ENCODE measurements at regions not wholly inside any gene's neighbourhood (a gene's known extent, or its start where the extent isn't known, plus 50 kb on each side); places are given as distances from the start of the nearest gene placed in this dataset.
"Not testable (repeated sequence)": the region's sequence is repeated elsewhere in the genome, so short reads cannot be mapped to it uniquely, and the experiment has no call there.

GRCh38 chr2:89825034-89825433 is 1133.6 kb downstream of the RPIA start:
- H3K9ac ChIP-seq, result no peak overlapping the region
- H3K36me3 ChIP-seq (ENCODE audit: control insufficient read depth, insufficient read depth, low read length), result no peaks in the 10 kb centered on the region
- no peaks in the 10 kb centered on the region for H3K4me1 ChIP-seq
- H3K27me3 ChIP-seq (ENCODE audit: control insufficient read depth, insufficient read depth, low read length), result no peaks in the 10 kb centered on the region
- H3K27ac ChIP-seq, result no peak overlapping the region
- TF ChIP-seq, protein P1, sequence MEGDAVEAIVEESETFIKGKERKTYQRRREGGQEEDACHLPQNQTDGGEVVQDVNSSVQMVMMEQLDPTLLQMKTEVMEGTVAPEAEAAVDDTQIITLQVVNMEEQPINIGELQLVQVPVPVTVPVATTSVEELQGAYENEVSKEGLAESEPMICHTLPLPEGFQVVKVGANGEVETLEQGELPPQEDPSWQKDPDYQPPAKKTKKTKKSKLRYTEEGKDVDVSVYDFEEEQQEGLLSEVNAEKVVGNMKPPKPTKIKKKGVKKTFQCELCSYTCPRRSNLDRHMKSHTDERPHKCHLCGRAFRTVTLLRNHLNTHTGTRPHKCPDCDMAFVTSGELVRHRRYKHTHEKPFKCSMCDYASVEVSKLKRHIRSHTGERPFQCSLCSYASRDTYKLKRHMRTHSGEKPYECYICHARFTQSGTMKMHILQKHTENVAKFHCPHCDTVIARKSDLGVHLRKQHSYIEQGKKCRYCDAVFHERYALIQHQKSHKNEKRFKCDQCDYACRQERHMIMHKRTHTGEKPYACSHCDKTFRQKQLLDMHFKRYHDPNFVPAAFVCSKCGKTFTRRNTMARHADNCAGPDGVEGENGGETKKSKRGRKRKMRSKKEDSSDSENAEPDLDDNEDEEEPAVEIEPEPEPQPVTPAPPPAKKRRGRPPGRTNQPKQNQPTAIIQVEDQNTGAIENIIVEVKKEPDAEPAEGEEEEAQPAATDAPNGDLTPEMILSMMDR (IDR thresholded peaks at IDR 0.05), result no peak
- no peaks in the 10 kb centered on the region for H3K79me2 ChIP-seq
- H3K4me3 ChIP-seq (ENCODE audit: low read depth, low read length), result no peak overlapping the region
- peaks cover 10% of the 10 kb centered on the region for H3K9me3 ChIP-seq (ENCODE audit: control insufficient read depth, low read length)
- no peak overlapping the region for H2AFZ ChIP-seq
- H3K4me2 ChIP-seq (ENCODE audit: low read length), result no peak overlapping the region

GRCh38 chr2:89826741-89827140 is 1135.3 kb downstream of the RPIA start:
- not testable (repeated sequence) for H3K79me2 ChIP-seq; H3K36me3 ChIP-seq (ENCODE audit: control insufficient read depth, insufficient read depth, low read length); H3K4me2 ChIP-seq (ENCODE audit: low read length); H3K4me3 ChIP-seq (ENCODE audit: low read depth, low read length); H3K9ac ChIP-seq; H3K27ac ChIP-seq; H2AFZ ChIP-seq; H3K27me3 ChIP-seq (ENCODE audit: control insufficient read depth, insufficient read depth, low read length); H3K4me1 ChIP-seq
- H3K9me3 ChIP-seq (ENCODE audit: control insufficient read depth, low read length), result peaks cover 18% of the 10 kb centered on the region

DNA sequence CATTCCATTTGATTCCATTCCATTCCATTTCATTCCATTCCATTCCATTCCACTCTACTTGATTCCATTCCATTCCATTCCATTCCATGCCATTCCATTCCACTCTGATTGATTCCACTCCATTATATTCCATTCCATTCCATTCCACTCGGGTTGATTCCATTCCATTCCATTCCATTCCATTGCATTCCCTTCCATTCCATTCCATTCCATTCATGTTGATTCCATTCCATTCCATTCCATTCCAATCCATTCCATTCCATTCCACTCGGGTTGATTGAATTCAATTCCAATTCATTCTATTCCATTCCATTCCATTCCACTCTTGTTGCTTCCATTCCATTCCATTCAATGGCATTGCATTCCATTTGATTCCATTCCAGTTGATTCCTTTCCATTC is 1136.4 kb downstream of the RPIA start:
- H3K79me2 ChIP-seq; H3K9ac ChIP-seq; H3K4me1 ChIP-seq; H2AFZ ChIP-seq; H3K36me3 ChIP-seq (ENCODE audit: control insufficient read depth, insufficient read depth, low read length); H3K27ac ChIP-seq; H3K4me2 ChIP-seq (ENCODE audit: low read length); H3K27me3 ChIP-seq (ENCODE audit: control insufficient read depth, insufficient read depth, low read length); H3K4me3 ChIP-seq (ENCODE audit: low read depth, low read length): not testable (repeated sequence)
- H3K9me3 ChIP-seq (ENCODE audit: control insufficient read depth, low read length), result peaks cover 18% of the 10 kb centered on the region

- H3K36me3 ChIP-seq (ENCODE audit: control insufficient read depth, insufficient read depth, low read length); H3K4me1 ChIP-seq; H3K9ac ChIP-seq; H3K79me2 ChIP-seq; H3K27ac ChIP-seq; H3K4me2 ChIP-seq (ENCODE audit: low read length); H3K4me3 ChIP-seq (ENCODE audit: low read depth, low read length); H3K27me3 ChIP-seq (ENCODE audit: control insufficient read depth, insufficient read depth, low read length); H2AFZ ChIP-seq: not testable (repeated sequence)
- peaks cover 18% of the 10 kb centered on the region for H3K9me3 ChIP-seq (ENCODE audit: control insufficient read depth, low read length)
Observed at GRCh38 chr2:89828416-89828815, 1136.9 kb downstream of the RPIA start.

DNA sequence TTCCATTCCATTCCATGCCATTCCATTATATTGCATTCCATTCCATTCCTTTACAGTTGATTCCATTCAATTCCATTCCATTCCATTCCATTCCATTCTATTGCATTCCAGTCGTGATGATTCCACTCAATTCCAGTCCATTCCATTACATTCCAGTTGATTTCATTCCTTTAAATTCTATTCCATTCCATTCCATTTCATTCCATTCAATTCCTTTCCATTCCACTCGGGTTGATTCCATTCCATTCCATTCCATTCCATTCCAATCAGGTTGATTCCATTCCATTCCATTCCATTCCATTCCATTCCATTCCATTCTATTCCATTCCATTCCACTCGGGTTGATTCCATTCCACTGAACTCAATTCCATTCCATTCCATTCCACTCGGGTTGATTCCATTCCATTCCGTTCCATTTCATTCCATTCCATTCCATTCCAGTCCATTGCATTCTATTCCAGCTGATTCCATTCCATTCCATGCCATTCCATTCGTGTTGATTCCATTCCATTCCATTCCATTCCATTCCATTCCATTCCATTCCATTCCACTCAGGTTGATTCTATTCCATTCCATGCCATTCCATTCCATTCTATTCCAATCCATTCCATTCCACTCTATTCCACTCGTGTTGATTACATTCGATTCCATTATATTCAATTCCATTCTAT is 1137.6 kb downstream of the RPIA start:
- not testable (repeated sequence) for H3K79me2 ChIP-seq; H3K4me3 ChIP-seq (ENCODE audit: low read depth, low read length); H3K27me3 ChIP-seq (ENCODE audit: control insufficient read depth, insufficient read depth, low read length); H3K27ac ChIP-seq; H3K36me3 ChIP-seq (ENCODE audit: control insufficient read depth, insufficient read depth, low read length); H3K4me2 ChIP-seq (ENCODE audit: low read length); H3K9ac ChIP-seq; H3K4me1 ChIP-seq; H2AFZ ChIP-seq
- peaks cover 18% of the 10 kb centered on the region for H3K9me3 ChIP-seq (ENCODE audit: control insufficient read depth, low read length)

- TF ChIP-seq, protein P1 (IDR thresholded peaks at IDR 0.05), result no peak
- Histone ChIP-seq H3K9me3 (ENCODE audit: control insufficient read depth, low read length) (peaks cover 18% of the 10 kb centered on the region), H3K9ac (no peak overlapping the region), H3K27ac (no peak overlapping the region), H2AFZ (no peak overlapping the region), H3K4me1 (no peaks in the 10 kb centered on the region), H3K4me3 (ENCODE audit: low read depth, low read length) (no peak overlapping the region), H3K36me3 (ENCODE audit: control insufficient read depth, insufficient read depth, low read length) (no peaks in the 10 kb centered on the region), H3K27me3 (ENCODE audit: control insufficient read depth, insufficient read depth, low read length) (no peaks in the 10 kb centered on the region), H3K79me2 (no peaks in the 10 kb centered on the region), H3K4me2 (ENCODE audit: low read length) (no peak overlapping the region)
Observed at GRCh38 chr2:89829828-89830227, 1138.4 kb downstream of the RPIA start.

DNA sequence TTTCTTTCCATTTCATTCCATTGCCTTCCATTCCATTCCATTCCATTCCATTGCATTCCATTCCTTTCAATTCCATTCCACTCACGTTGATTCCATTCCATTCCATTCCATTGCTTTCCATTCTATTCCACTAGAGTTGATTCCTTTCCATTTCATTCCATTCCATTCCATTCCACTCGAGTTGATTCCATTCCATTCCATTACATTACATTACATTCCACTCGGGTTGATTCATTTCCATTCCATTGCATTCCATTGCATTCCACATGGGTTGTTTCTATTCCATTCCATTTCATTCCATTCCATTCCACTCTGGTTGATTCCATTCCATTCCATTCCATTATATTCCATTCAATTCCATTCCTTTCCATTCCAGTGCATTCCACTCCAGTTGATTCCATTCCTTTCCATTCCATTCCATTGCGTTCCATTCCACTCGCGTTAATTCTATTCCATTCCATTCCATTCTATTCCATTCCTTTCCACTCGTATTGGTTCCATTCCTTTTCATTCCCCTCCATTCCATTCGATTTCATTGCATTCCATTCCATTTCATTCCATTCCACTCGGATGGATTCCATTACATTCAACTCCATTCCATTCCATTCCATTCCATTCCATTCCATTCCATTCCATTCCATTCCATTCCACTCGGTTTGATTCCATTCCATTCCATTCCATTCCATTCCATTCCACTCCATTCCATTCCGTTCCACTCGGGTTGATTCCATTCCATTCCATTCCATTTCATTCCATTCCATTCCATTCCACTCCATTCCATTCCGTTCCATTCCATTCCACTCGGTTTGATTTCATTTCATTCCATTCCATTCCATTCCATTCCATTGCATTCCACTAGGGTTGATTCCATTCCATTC is 1139.1 kb downstream of the RPIA start:
- not testable (repeated sequence) for H3K27me3 ChIP-seq (ENCODE audit: control insufficient read depth, insufficient read depth, low read length); H3K4me2 ChIP-seq (ENCODE audit: low read length); H2AFZ ChIP-seq

More for the DNA sequence above, 1139.1 kb downstream of the RPIA start:
- H3K79me2 ChIP-seq; H3K4me1 ChIP-seq; H3K36me3 ChIP-seq (ENCODE audit: control insufficient read depth, insufficient read depth, low read length); H3K4me3 ChIP-seq (ENCODE audit: low read depth, low read length); H3K27ac ChIP-seq; H3K9ac ChIP-seq: not testable (repeated sequence)
- peaks cover 18% of the 10 kb centered on the region for H3K9me3 ChIP-seq (ENCODE audit: control insufficient read depth, low read length)
